Activated CD4-positive, alpha-beta memory T cell treated with anti-CD3 and anti-CD28 coated beads, Interleukin-2, amount 10 ng/mL, durations not matched to agents 7 days and 5 days (primary cell): ENCODE measurements at regions not wholly inside any gene's neighbourhood (a gene's known extent, or its start where the extent isn't known, plus 50 kb on each side); places are given as distances from the start of the nearest gene placed in this dataset.
"Not testable (repeated sequence)": the region's sequence is repeated elsewhere in the genome, so short reads cannot be mapped to it uniquely, and the experiment has no call there.

ENCODE experiments used
- CTCF ChIA-PET: fragments of 350-600 bp; sonication (Branson Sonifier 250); formaldehyde crosslinking; loops from one replicate; lab custom pipeline; 2021; ENCODE audit warnings: antibody characterized with exemption, inconsistent platforms; lab: Charles Lee
- POLR2A ChIA-PET: fragments of 350-600 bp; sonication (Branson Sonifier 250); formaldehyde crosslinking; loops from one replicate; lab custom pipeline; 2021; ENCODE audit warnings: antibody characterized with exemption; lab: Charles Lee
- DNase-seq: peaks from one replicate; pipeline ENCODE4 v3.0.0-alpha.2; 2020
- H3K27ac Mint-ChIP-seq: one replicate; pipeline ENCODE4 v1.8.0; 2021; ENCODE audit warnings: mild to moderate bottlenecking, mixed read lengths
- H3K27me3 Mint-ChIP-seq: one replicate; pipeline ENCODE4 v1.8.0; 2021; ENCODE audit warnings: mixed read lengths
- H3K36me3 Mint-ChIP-seq: one replicate; pipeline ENCODE4 v1.8.0; 2021; ENCODE audit warnings: low read depth, mixed read lengths
- H3K4me1 Mint-ChIP-seq: one replicate; pipeline ENCODE4 v1.8.0; 2021; ENCODE audit warnings: mixed read lengths
- H3K4me3 Mint-ChIP-seq: one replicate; pipeline ENCODE4 v1.8.0; 2021; ENCODE audit warnings: mild to moderate bottlenecking, mixed read lengths
- H3K9me3 Mint-ChIP-seq: one replicate; pipeline ENCODE4 v1.8.0; 2021; ENCODE audit warnings: mixed read lengths

- Mint-ChIP-seq H3K4me3 (no peak overlapping the region), H3K9me3 (no peaks in the 10 kb centered on the region), H3K27ac (no peak overlapping the region), H3K36me3 (no peaks in the 10 kb centered on the region), H3K4me1 (no peaks in the 10 kb centered on the region), H3K27me3 (peaks cover 1% of the 10 kb centered on the region)
- CTCF ChIA-PET: interaction anchor here (1.3 kb wide), 1 partner anchor 244 kb away, joined by 4 read pairs; no protein-coding TSS in a partner anchor
- POLR2A ChIA-PET: no interaction called here
- no peak for DNase-seq
These were observed 100.2 kb upstream of the TMEM164 start for GRCh38 chrX:109902665-109903064.

GRCh38 chrX:109911046-109911445 lies 91.9 kb upstream of the TMEM164 start:
- peaks cover 2% of the 10 kb centered on the region for H3K27me3 Mint-ChIP-seq
- no peaks in the 10 kb centered on the region for H3K9me3 Mint-ChIP-seq
- no peak overlapping the region for H3K4me3 Mint-ChIP-seq
- POLR2A ChIA-PET: no interaction called here
- DNase-seq: no peak
- H3K27ac Mint-ChIP-seq: no peak overlapping the region
- CTCF ChIA-PET: interaction anchor here (1.1 to 1.4 kb wide), 2 partner anchors 20 to 235 kb away, joined by 4 to 6 read pairs; no protein-coding TSS in a partner anchor
- H3K36me3 Mint-ChIP-seq: no peaks in the 10 kb centered on the region
- H3K4me1 Mint-ChIP-seq: no peaks in the 10 kb centered on the region

DNA sequence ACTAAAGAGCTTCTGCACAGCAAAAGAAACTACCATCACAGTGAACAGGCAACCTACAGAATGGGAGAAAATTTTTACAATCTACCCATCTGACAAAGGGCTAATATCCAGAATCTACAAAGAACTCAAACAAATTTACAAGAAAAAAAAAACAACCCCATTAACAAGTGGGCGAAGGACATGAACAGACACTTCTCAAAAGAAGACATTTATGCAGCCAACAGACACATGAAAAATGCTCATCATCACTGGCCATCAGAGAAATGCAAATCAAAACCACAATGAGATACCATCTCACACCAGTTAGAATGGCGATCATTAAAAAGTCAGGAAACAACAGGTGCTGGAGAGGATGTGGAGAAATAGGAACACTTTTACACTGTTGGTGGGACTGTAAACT lies 89.9 kb upstream of the TMEM164 start:
- H3K27me3 Mint-ChIP-seq, H3K27ac Mint-ChIP-seq, DNase-seq, POLR2A ChIA-PET, CTCF ChIA-PET, H3K9me3 Mint-ChIP-seq, H3K4me1 Mint-ChIP-seq, H3K36me3 Mint-ChIP-seq, H3K4me3 Mint-ChIP-seq: not testable (repeated sequence)

DNA sequence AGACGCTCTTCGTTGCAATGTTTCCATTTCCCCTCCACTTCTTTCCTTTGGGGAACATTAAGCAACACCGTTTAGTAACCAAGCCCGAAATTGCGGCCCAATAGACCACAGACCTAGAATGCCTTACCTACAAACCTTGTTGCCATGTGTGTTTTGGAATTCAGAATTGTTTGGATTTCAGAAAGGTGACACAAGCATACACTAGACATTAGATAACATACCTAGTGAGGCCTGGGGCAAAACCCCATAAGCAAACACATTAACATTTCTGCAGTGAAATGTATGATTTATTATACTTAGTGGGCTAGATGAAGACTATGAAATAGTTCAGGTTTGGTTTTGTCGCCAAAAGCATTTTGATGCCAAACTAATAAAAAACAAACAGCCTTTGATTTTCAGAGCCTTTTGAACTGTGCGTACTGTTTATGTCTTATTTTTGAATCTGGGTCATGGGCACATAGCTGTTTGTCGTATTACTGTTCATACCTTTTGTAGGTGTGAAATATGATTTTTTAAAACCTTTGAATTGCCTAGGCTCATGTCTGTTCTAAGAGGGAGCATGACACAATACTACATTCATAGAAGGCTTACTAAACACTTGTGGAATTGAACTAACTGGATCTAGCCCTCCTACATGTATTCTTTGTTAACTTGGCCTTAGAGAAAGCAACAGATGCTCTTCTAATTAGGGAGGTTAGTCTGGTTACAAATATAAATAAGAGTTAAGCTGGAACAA lies 88.6 kb upstream of the TMEM164 start:
- H3K36me3 Mint-ChIP-seq: no peaks in the 10 kb centered on the region
- H3K27ac Mint-ChIP-seq: no peak overlapping the region
- POLR2A ChIA-PET: no interaction called here
- H3K4me1 Mint-ChIP-seq: no peaks in the 10 kb centered on the region
- CTCF ChIA-PET: no interaction called here
- H3K27me3 Mint-ChIP-seq: peaks cover 2% of the 10 kb centered on the region
- no peak overlapping the region for H3K4me3 Mint-ChIP-seq
- H3K9me3 Mint-ChIP-seq: no peaks in the 10 kb centered on the region
- DNase-seq: no peak

DNA sequence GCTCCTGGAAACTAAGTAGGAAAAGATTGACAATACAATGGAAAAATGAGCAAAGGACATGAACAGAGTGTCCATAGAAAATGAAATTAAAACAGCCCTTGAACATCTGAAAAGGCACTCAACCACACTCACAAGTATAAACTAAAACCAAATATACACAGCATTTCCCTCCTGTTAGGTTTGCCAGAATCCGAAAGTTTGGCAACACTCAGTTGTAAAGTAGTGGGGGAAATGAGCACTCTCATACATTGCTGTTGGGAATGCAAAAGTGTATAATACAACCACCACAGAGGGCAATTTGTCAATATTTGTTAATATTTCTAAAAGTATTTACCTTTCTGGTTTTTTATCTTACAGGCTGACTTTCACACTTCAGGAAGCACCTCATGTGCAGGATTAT lies 84.2 kb upstream of the TMEM164 start:
- ChIA-PET CTCF (no interaction called here), POLR2A (no interaction called here)
- Mint-ChIP-seq H3K36me3 (no peaks in the 10 kb centered on the region), H3K4me3 (no peak overlapping the region), H3K4me1 (no peaks in the 10 kb centered on the region), H3K27ac (no peak overlapping the region), H3K9me3 (no peaks in the 10 kb centered on the region), H3K27me3 (no peaks in the 10 kb centered on the region)
- DNase-seq: no peak

GRCh38 chrX:109920325-109920724 lies 82.6 kb upstream of the TMEM164 start:
- no peak overlapping the region for H3K27ac Mint-ChIP-seq
- H3K36me3 Mint-ChIP-seq: no peaks in the 10 kb centered on the region
- CTCF ChIA-PET: no interaction called here
- no peak overlapping the region for H3K4me3 Mint-ChIP-seq
- H3K4me1 Mint-ChIP-seq: peaks cover 6% of the 10 kb centered on the region
- POLR2A ChIA-PET: no interaction called here
- H3K27me3 Mint-ChIP-seq: no peaks in the 10 kb centered on the region
- DNase-seq: no peak
- no peaks in the 10 kb centered on the region for H3K9me3 Mint-ChIP-seq

- Mint-ChIP-seq H3K4me3 (no peak overlapping the region), H3K4me1 (peaks cover 7% of the 10 kb centered on the region), H3K9me3 (no peaks in the 10 kb centered on the region), H3K27ac (no peak overlapping the region), H3K27me3 (no peaks in the 10 kb centered on the region), H3K36me3 (no peaks in the 10 kb centered on the region)
- ChIA-PET POLR2A (no interaction called here), CTCF (no interaction called here)
- no peak for DNase-seq
These were observed 82.0 kb upstream of the TMEM164 start for GRCh38 chrX:109920868-109921267.

- Mint-ChIP-seq H3K9me3 (no peaks in the 10 kb centered on the region), H3K27ac (no peak overlapping the region), H3K27me3 (no peaks in the 10 kb centered on the region), H3K4me1 (peaks cover 7% of the 10 kb centered on the region), H3K36me3 (no peaks in the 10 kb centered on the region), H3K4me3 (no peak overlapping the region)
- DNase-seq: no peak
- CTCF ChIA-PET: interaction anchor here (0.6 kb wide), 1 partner anchor 36 kb away, joined by 3 read pairs; no protein-coding TSS in a partner anchor
- POLR2A ChIA-PET: no interaction called here
These were observed 80.7 kb upstream of the TMEM164 start for GRCh38 chrX:109922190-109922589.

DNA sequence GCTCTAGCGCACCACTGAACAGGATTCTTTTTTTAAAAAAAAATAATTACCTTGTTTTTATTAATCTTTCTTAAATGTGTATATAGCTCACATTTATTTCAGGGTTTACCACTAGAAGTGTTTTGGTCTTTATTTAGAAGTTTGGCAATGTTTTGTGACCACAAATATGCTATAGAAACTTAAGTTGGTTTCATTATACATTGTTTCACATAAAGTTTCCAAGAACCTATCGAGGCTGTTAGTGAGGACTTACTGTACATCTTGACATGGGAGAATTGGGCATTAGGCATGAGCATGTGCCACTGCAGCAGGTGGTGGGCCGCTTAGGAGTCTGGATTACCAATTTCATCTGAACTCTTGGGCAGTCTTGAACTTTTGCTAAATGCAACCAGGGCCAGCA lies 77.9 kb upstream of the TMEM164 start:
- H3K9me3 Mint-ChIP-seq, H3K27ac Mint-ChIP-seq, CTCF ChIA-PET, H3K4me1 Mint-ChIP-seq, DNase-seq, H3K4me3 Mint-ChIP-seq, H3K27me3 Mint-ChIP-seq, POLR2A ChIA-PET, H3K36me3 Mint-ChIP-seq: not testable (repeated sequence)

- Mint-ChIP-seq H3K9me3 (no peaks in the 10 kb centered on the region), H3K4me3 (no peak overlapping the region), H3K36me3 (no peaks in the 10 kb centered on the region), H3K27me3 (no peaks in the 10 kb centered on the region), H3K27ac (no peak overlapping the region), H3K4me1 (peaks cover 7% of the 10 kb centered on the region)
- CTCF ChIA-PET: no interaction called here
- DNase-seq: no peak
- POLR2A ChIA-PET: no interaction called here
These were observed 77.3 kb upstream of the TMEM164 start for GRCh38 chrX:109925656-109926055.

- Mint-ChIP-seq H3K27ac (no peak overlapping the region), H3K36me3 (no peaks in the 10 kb centered on the region), H3K4me1 (peaks cover 7% of the 10 kb centered on the region), H3K4me3 (no peak overlapping the region), H3K9me3 (peaks cover 2% of the 10 kb centered on the region), H3K27me3 (no peaks in the 10 kb centered on the region)
- DNase-seq: no peak
- ChIA-PET CTCF (no interaction called here), POLR2A (no interaction called here)
These were observed 76.8 kb upstream of the TMEM164 start for GRCh38 chrX:109926118-109926517.

GRCh38 chrX:109926743-109927662 lies 75.9 kb upstream of the TMEM164 start:
- ChIA-PET POLR2A (no interaction called here), CTCF (interaction anchor here (1.1 kb wide), 1 partner anchor 37 kb away, joined by 3 read pairs; no protein-coding TSS in a partner anchor)
- Mint-ChIP-seq H3K27me3 (no peaks in the 10 kb centered on the region), H3K4me3 (no peak overlapping the region), H3K27ac (no peak overlapping the region), H3K9me3 (peaks cover 4% of the 10 kb centered on the region), H3K36me3 (no peaks in the 10 kb centered on the region), H3K4me1 (peaks cover 7% of the 10 kb centered on the region)
- DNase-seq: no peak

DNA sequence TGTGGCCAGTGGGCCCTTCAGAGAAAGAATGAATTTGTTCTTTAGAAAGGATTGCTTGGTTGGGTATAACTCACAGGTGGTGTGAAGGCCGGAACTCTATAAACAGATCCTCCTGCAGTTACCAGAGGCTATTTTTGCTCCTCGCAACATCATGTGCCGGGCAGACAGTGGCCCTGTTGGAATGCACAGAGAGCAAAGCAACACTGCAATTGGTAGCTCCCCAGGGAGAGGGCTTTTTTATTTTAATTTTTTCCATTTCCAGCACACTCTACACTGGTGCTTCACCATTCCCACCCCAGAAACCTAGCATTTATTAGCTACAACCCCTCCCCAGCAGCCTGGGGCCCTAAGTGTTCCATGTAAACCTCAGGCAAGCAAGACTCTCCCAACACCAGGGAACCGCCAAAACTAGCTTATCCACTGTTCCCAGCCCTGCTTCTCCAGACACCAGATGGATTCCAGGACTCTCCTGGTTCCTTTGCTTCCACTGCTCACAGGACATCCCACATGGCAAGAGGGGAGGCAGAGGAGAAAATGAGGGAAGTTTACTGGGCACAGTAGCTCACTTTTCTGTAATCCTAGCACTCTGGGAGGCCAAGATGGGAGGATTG lies 75.1 kb upstream of the TMEM164 start:
- ChIA-PET POLR2A (no interaction called here), CTCF (interaction anchor here (1.1 kb wide), 1 partner anchor 37 kb away, joined by 3 read pairs; no protein-coding TSS in a partner anchor)
- Mint-ChIP-seq H3K27me3 (no peaks in the 10 kb centered on the region), H3K4me1 (peaks cover 7% of the 10 kb centered on the region), H3K27ac (no peak overlapping the region), H3K4me3 (no peak overlapping the region), H3K36me3 (no peaks in the 10 kb centered on the region), H3K9me3 (peaks cover 4% of the 10 kb centered on the region)
- DNase-seq: no peak
